ENCODE measurements at regions not wholly inside any gene's neighbourhood (a gene's known extent, or its start where the extent isn't known, plus 50 kb on each side); places are given as distances from the start of the nearest gene placed in this dataset.
"Not testable (repeated sequence)": the region's sequence is repeated elsewhere in the genome, so short reads cannot be mapped to it uniquely, and the experiment has no call there.

DNA sequence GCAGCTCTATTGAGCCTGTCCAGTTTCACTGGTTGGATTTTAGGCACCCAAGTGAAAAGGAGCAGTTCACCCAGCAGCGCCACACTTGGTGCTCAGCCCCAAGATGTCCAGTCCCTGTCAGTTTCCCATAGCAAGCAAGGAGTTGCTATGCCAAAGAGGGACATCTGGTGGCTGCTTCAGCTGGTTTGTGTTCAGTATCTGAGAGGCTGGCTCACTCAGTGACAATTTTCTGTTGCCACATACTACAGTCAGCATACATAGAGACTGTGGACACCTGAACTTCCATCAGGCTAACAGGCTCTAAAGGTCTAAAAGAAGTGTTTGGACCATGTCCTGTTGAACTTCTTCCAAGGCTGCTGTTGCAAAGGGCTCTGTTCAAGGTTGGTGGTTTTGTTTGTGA lies 453.9 kb downstream of the RPIA start:
- H3K4me3 ChIP-seq; H3K36me3 ChIP-seq; DNase-seq (ENCODE audit: low spot score in 2 of 2); H3K4me1 ChIP-seq; H3K9me3 ChIP-seq; intact Hi-C loops (cut with DNase I); H3K27ac ChIP-seq; H3K27me3 ChIP-seq: not testable (repeated sequence)

DNA sequence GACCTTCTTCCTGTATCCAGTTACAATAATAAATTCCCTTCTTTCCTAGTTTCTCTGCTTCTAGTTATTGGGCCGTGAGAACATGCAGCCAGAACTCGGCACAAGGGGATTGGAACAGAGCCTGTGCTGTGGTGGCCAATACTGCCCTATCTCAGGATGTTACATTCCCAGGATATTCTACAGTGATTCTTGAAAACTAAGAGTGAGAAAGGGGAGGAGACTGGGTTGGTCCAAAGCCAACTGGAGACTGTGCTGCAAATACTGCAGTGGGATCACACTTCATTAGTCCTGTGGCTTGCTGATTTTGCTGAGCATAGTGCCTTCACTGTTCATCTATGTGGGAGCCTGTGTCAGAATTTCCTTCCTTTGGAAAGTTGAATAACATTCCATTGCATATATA lies 456.8 kb downstream of the RPIA start:
- H3K27ac ChIP-seq; H3K36me3 ChIP-seq; H3K9me3 ChIP-seq; H3K4me1 ChIP-seq; H3K27me3 ChIP-seq; DNase-seq (ENCODE audit: low spot score in 2 of 2); intact Hi-C loops (cut with DNase I); H3K4me3 ChIP-seq: not testable (repeated sequence)

DNA sequence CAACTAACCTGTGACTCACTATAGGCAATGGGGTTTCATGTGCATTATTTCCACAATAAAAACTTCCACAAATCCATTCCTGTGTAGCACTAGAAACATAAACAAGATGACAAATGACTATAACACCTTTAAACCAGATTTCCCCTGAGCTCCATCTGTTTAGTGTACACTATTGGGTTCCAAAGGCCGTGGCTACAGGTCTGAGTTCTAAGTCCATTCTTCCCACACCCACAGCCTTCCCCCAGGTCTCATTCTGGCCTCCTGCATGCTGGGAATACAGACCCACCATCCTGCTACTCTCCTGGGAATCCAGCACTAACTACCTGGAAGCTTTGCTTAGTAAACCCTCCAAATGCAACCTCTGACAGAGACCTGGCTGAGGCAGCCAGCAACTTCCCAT lies 460.2 kb downstream of the RPIA start:
- DNase-seq (ENCODE audit: low spot score in 2 of 2); H3K36me3 ChIP-seq; H3K27ac ChIP-seq; H3K4me3 ChIP-seq; H3K27me3 ChIP-seq; H3K4me1 ChIP-seq; H3K9me3 ChIP-seq: not testable (repeated sequence)
- intact Hi-C loops (cut with DNase I) = loop anchor here (10.0 kb wide), 1 partner anchor 277 kb away; no protein-coding TSS in a partner anchor

DNA sequence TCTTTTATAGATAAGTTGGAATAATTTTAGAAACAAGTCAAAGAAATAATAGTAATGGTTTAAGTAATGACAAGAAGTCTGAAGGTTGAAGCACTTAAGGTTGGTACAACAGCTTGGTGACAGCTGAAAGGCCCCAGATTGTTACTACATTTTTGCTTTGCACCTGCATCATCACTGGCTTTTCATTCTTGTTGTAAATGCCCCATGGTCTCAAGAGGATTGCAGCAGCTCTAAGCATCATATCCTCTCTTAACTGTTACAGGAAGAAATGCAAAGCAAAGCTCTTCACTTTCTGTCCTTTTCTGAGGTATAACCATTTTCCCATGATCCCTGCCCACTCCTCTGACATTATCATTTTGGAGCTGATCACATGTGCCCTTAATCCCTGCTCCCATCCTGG lies 461.0 kb downstream of the RPIA start:
- DNase-seq (ENCODE audit: low spot score in 2 of 2); H3K36me3 ChIP-seq; H3K27me3 ChIP-seq; H3K4me1 ChIP-seq; H3K27ac ChIP-seq; H3K4me3 ChIP-seq; H3K9me3 ChIP-seq: not testable (repeated sequence)
- intact Hi-C loops (cut with DNase I) = loop anchor here (10.0 kb wide), 1 partner anchor 278 kb away; no protein-coding TSS in a partner anchor

DNA sequence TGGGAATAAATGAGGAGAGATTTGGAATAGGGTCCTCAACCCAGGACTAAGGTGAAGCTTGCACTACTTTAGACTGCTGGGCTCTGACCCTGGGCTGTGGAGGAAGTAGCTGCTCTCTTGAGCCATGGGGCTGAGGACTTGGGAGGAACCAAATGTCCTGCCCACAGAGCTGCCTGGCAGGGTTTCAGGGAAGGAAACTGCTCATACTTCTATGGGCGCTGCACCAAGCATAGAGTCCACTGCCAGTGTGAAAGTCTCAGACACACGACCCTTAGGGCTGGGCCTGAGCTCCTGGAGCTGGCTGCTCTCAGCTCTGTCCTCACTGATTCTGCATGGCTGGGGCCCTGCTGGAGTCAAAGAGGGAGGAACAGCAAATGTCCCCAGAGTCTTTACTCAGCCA lies 461.7 kb downstream of the RPIA start:
- DNase-seq (ENCODE audit: low spot score in 2 of 2); H3K27me3 ChIP-seq; H3K27ac ChIP-seq; H3K36me3 ChIP-seq; H3K9me3 ChIP-seq; H3K4me3 ChIP-seq; H3K4me1 ChIP-seq: not testable (repeated sequence)
- intact Hi-C loops (cut with DNase I) = loop anchor here (10.0 kb wide), 1 partner anchor 278 kb away; no protein-coding TSS in a partner anchor

DNA sequence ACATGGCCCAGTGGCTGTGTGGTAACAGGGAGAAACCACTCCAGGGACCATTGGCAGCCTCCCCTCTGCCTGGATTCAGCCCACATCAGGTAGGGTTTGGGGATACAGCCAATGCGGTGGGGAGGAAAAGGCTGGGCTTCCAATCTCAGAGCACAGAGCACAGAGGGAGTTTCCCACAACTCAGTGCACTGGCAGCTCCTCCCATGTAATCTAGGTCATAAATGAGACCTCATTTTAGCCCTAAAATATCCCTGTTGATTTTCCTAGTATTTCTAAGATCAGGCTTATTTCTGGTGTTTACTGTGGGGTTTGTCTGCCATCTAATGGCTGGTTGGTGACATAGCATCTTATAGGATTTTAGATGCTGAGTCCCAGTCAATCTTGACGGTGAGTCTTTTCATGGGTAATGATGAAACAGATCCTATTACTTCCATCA lies 462.8 kb downstream of the RPIA start:
- H3K4me3 ChIP-seq; H3K9me3 ChIP-seq; H3K36me3 ChIP-seq; H3K27me3 ChIP-seq; DNase-seq (ENCODE audit: low spot score in 2 of 2); H3K4me1 ChIP-seq; H3K27ac ChIP-seq: not testable (repeated sequence)
- TF ChIP-seq, protein P1, sequence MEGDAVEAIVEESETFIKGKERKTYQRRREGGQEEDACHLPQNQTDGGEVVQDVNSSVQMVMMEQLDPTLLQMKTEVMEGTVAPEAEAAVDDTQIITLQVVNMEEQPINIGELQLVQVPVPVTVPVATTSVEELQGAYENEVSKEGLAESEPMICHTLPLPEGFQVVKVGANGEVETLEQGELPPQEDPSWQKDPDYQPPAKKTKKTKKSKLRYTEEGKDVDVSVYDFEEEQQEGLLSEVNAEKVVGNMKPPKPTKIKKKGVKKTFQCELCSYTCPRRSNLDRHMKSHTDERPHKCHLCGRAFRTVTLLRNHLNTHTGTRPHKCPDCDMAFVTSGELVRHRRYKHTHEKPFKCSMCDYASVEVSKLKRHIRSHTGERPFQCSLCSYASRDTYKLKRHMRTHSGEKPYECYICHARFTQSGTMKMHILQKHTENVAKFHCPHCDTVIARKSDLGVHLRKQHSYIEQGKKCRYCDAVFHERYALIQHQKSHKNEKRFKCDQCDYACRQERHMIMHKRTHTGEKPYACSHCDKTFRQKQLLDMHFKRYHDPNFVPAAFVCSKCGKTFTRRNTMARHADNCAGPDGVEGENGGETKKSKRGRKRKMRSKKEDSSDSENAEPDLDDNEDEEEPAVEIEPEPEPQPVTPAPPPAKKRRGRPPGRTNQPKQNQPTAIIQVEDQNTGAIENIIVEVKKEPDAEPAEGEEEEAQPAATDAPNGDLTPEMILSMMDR (IDR thresholded peaks at IDR 0.05) = peak in 1 of 3 experiments; percentile 11
- intact Hi-C loops (cut with DNase I) = loop anchor here (10.0 kb wide), 1 partner anchor 279 kb away; no protein-coding TSS in a partner anchor

DNA sequence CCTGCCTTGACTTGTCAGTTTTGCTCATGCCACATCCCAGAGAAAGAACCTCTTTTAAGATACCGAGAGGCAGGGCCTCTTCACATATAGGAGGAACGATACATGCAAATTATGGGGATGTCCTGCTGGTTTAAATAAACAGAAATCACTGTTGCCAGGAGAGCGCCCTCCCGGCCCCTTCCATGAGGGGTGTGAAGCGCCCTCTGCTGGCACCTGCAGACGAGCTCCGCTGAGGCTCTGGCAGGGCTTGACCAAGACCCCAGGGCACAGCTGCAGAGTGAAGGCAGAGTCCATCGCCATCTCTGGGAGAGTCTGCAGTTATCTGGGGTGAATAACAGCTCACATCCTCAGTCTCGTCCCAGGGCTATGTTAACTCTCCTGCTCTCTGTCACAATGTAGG lies 468.8 kb downstream of the RPIA start:
- H3K27me3 ChIP-seq; H3K36me3 ChIP-seq; H3K27ac ChIP-seq; H3K4me3 ChIP-seq; intact Hi-C loops (cut with DNase I); H3K9me3 ChIP-seq; DNase-seq (ENCODE audit: low spot score in 2 of 2); H3K4me1 ChIP-seq: not testable (repeated sequence)
- TF ChIP-seq, protein P1 (IDR thresholded peaks at IDR 0.05) = peak in 1 of 3 experiments; percentile 5

DNA sequence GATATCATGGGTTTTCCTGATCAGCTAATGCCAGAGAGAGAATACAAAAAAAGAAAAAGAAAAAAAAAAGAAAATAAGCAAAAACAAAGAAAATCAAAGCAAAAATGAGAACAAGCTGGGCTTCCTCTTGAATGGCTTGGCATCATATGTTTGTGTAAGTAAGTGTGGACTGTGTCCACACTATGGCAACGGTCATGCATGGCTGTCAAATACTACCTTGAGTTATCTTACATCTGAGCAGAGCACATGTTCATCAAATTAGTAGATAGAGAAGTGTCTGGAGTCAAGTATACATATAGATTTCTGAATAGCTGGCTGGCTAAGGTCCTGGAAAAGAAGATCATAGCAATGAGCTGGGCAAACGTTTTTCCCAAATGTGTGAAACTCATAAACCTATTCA lies 470.2 kb downstream of the RPIA start:
- H3K4me1 ChIP-seq; DNase-seq (ENCODE audit: low spot score in 2 of 2); H3K27me3 ChIP-seq; H3K36me3 ChIP-seq; H3K9me3 ChIP-seq; H3K27ac ChIP-seq; intact Hi-C loops (cut with DNase I); H3K4me3 ChIP-seq: not testable (repeated sequence)

DNA sequence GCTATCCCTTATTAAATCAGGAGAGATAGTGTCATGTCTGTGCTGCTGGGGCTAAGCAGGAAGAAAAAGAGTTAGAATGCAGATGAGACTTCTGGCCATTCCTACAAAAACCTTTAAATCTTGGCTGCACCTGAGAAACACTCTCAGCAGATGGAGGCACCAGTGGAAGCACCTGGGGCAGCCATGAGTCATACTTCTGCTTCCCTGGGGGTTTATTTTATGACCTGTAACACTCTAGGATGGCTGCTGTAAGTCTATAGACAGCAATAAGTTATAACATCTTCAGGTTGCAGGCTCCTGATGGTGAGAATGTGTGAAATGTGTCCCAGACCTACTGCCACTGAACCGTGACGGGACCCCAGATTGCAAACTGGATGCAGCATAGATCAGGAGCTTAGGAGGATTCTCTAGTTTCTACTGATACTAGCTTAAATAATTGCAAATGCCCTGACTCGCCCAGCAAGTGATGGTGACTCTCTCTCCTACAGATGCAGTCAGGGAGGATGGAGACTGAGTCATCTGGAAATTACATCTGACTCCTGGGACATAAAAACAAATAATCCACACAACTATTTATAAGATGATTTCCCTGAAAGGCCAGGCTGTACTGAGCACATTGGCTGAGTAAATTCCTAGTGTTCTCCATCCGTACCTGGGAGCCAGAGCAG lies 479.2 kb downstream of the RPIA start:
- H3K4me1 ChIP-seq; H3K9me3 ChIP-seq; H3K36me3 ChIP-seq; DNase-seq (ENCODE audit: low spot score in 2 of 2); H3K27ac ChIP-seq; intact Hi-C loops (cut with DNase I); H3K4me3 ChIP-seq; H3K27me3 ChIP-seq: not testable (repeated sequence)

DNA sequence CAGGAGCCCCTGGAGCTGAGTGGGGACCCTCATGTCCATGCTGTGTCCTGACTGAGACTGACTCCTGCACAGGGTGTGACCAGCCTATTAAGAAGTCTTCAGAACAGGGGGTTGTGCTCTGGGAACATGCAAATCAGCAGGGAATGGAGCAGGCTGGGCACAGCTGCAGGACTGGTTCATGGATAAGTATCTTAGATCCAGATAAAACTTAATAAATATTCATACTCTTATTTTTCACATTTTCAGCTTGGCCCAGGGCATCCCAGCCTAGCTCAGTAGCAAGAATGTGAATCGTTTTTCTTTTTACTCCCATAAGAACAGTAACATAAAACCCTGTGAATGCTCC lies 479.7 kb downstream of the RPIA start:
- H3K9me3 ChIP-seq; intact Hi-C loops (cut with DNase I); H3K4me1 ChIP-seq; H3K36me3 ChIP-seq; H3K27me3 ChIP-seq; H3K4me3 ChIP-seq; H3K27ac ChIP-seq; DNase-seq (ENCODE audit: low spot score in 2 of 2): not testable (repeated sequence)

DNA sequence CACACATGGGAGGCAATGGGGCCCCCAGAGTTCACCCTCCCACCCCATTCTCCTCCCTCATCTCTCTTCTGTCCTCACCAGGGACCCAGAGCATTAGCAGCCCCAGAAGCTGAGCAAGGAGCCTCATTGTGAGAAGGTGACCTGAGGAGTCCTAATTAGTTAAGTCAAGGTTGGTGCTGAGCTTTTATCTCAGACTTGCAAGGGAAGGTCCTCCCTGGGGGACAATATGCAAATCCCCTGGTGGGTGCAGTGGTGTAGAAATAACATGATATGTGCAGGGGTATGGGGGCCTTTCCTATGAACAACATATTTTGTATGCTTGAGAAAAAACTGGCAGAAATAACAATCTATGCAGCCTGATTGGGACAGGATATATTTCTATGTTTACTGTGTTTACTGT lies 485.5 kb downstream of the RPIA start:
- DNase-seq (ENCODE audit: low spot score in 2 of 2); H3K4me1 ChIP-seq; H3K4me3 ChIP-seq; H3K27me3 ChIP-seq; H3K9me3 ChIP-seq; intact Hi-C loops (cut with DNase I); H3K36me3 ChIP-seq; H3K27ac ChIP-seq: not testable (repeated sequence)

DNA sequence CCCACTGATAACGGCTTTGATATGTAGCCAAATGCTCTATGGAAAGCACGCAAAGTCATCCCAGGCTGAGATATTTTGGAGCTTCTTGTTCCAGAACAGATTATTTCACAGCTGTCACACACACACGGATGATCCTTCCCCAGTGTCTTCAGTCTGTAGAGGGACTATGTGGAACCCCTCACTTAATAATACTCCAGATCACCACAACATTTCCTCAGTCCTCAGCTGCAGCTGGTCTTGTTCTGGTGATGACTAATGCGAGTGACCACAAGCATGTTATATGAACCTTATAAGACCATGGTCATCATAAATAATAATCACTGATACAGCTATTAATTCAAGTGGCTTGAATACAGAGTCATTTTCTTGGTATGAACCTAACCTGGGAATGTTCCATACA lies 490.7 kb downstream of the RPIA start:
- H3K27ac ChIP-seq; H3K4me3 ChIP-seq; H3K36me3 ChIP-seq; H3K4me1 ChIP-seq; H3K27me3 ChIP-seq; DNase-seq (ENCODE audit: low spot score in 2 of 2); intact Hi-C loops (cut with DNase I); H3K9me3 ChIP-seq: not testable (repeated sequence)

DNA sequence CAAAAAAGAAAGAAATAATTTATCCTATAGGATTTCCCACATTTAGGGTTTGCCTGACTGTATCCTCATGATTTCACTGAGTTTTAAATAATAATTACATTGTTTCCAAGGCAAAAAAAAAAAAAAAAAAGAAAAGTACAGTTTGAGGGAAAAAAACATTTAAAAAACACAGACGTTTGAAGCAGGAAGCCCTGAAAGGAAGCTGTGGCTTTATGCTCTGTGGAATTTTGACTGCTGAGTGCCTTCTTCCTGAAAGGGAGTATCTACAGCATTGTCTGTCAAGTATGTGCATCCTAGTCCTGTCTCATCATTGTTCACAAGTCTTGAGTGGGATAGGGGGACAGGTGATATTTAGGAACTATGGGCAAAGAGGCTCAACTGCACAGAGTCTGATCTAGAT lies 493.3 kb downstream of the RPIA start:
- intact Hi-C loops (cut with DNase I); DNase-seq (ENCODE audit: low spot score in 2 of 2); H3K27me3 ChIP-seq; H3K36me3 ChIP-seq; H3K4me1 ChIP-seq; H3K9me3 ChIP-seq; H3K27ac ChIP-seq; H3K4me3 ChIP-seq: not testable (repeated sequence)

Measured in ascending aorta (tissue), 2 donors.